HUDEP-2 (cell line): ENCODE measurements at regions not wholly inside any gene's neighbourhood (a gene's known extent, or its start where the extent isn't known, plus 50 kb on each side); places are given as distances from the start of the nearest gene placed in this dataset.

Source experiments
- DNase-seq, 76 experiments: peaks; one replicate each; lab custom pipeline; 2025; ENCODE audit not compliant: unreplicated experiment in 76 of 76; lab: John Stamatoyannopoulos, UW

DNA sequence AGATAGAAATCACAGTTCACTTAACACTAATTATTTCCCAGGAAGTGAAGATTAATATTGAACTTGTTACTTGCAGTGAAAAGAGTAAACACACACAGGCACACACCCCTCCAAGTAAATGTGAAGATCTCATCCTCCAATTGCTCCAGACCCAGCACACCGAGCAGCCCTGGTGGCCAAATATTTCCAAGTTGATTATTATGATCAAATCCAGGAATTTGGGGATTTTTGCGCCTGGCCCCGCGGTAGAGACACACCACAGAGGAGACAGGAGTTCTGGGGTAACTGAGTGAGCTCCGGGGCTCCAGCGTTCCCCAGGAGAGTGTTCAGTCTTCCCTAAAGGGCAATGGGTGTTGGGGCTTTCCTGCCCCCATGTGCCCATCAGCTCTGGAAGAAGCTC is 431.5 kb downstream of the BCL11B start:
- no peak for DNase-seq

DNA sequence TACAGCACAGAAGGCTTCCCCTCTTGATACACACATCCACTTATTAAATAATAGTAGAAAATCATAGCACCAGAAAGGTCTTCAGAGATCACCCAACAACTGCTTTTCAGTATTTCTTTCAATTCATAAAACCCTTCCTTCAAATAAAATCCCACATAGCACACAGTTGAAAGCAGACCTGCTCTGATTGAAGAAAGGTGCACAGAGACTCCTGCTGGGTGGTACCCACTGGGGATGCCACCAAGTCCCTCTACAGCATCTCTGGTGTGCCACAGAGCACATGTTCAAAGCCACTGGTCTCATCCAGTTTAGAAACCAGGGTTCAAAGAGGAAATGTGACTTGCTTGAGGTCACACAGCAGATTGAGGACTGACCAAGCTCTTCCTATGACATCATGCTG is 427.5 kb downstream of the BCL11B start:
- DNase-seq = no peak

DNA sequence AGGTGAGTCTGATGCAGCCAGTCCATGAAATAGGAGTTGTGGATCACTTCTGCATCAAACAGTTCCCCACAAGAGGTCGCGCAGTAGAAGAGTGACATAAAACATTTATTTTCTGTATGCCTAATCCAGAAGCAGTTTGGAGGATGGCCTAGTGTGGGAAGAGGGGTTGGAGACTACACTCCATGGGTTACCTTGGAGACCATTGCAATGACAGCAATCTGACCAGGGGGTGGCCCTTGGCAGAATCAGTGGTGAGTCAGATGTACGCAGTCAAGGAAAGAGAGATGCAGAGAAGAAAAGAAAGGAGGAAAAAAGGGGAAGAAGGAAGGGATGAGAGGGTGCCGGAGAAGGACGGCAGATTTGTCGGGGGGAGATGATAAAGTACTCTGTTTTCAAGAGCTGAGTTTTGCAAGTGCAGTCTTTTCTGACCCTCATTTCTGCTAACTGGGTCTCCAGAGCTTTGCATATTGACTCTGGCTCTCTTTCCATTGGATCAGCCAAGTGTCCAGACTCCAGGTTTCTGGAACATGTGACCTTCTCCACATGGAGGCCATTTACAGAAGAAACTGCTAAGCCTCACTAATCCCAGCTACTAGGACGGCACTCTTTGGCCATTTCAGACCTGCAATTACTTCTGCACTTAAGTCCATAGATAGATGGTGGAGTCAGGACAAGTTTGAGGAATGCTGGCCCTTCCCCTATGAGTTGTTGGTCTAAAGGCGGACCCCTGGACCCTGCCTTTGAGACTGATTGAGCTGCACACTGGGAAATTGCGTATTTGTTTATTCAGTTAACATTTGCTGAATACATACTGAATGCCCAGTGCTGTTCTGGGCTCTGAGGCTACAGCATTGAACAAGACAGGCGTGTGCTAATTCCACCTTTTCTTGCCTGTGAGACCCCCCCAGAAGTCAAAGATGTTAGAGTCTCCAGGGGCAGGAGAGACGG is 424.2 kb downstream of the BCL11B start:
- DNase-seq = no peak

DNA sequence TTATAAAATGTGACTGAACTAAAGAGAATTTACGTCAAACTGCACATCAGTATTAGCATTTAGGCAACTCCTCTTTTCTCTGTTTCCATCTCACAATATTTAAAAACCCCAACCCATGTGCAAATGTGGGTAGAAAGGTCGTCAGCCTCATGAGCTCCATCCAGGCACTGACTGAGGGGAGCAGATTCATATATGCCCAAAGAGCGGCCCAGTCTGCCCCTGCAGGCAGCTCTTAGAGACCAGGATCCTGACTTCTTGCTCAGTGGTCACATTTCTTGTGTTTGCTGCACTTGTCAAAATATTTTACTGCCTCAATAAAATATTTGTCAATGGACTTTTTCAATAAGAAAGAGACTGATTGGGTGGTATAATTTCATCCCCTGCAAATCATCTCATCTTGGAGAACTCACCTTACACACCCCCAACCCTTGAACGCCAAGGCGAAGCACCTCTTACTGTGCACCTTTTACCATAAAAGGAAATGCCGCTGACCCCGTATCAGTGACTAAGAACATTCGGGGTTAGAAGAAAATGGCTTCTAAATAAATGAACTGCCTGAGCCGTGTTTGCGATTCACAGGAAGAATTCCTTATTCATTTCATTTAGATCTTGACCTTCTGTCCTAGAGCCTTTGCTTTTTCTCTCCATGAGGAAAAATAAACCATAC is 418.8 kb downstream of the BCL11B start:
- no peak for DNase-seq

DNA sequence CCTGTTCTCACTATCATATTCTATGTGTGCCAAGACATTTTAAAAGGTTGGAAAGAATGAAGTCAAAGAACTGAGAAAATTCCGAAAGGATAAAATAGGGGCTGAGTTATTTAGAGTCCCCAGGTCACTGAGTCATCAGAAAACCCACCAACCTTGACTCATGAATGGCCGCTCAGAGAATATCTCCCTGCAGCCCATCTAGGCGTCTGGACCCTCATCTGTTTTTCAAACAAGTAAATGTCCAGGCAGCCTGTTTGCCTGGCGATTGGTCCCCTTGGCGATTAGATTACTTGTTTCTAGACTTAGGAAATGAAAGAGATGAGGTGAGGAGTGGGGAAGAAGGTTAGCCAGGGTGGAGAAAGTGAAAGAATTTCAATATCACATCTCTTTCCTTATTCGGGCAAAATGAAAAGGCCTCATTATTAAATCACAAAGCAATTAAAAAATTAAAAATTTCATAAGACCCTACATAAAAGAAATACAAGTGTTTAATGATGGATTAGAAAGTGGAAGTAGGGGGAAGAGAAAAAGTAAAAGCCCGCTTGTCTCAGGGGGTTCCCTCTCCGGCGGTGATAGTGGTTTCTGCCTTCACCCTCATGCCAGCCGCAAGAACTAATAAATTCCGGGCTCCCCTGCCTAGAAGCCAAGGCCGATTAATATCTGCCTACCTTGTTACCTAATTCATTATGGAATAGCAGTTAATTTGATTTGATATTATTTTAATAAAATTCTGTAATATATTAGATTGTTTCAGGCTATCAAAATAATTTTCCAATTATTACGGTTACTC is 415.9 kb downstream of the BCL11B start:
- no peak for DNase-seq

DNA sequence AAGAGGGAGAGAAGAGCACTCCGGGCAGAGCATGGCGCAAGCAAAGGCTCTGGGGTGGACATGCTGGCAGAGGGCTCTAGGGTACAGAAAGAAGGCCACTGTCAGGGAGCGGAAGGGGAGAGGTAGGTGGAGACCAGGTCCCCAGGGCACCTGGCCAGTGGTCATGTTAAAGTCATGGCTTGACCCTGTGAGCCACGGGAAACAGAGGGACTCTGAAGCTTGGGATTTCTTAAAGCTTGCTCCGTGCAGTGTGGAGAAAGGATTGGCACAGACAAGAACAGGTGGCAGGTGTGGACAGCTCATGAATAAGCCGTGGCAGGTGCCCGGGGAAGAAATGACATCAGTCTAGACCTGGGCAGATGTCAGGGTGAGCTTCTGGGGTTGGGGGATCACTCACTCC is 413.8 kb downstream of the BCL11B start:
- DNase-seq = no peak

DNA sequence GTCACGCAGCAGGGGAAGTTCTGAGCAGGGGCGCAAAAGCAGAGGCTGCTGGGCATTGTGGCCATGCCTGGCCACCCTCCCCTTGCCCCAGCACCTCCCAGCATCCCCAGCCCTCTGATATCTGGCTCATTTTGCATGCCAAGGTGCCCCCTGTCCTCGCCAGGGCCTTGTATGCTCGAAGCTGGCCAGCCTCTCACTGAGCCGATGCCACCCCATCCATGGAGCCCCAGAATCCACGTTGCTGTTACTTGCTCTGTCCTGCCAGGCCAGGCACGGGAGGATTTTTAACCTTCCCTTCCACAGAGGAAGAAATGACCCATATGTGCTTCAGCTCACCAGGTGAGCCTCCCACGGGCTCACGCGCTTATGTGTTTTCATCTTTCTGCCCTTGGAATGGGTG is 413.4 kb downstream of the BCL11B start:
- no peak for DNase-seq

DNA sequence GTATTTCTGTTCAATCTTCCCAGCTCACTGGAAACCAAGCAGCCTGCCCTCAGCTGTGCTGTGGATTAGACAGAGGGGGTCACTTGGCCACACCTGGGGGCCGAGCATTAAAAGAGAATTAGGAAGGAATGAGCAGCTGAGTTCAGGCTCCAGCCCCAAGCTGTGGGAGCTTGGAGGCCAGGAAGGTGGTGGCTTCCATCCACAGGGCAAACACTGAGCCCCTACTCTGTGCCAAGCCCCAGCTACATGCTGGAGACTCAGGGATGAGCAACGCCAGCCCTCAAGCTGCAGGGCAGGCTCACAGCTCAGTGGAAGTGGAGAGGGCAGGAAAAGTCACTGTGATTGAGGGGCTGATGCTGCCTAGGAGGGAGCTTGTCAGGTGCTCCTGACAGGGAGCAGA is 412.7 kb downstream of the BCL11B start:
- no peak for DNase-seq

DNA sequence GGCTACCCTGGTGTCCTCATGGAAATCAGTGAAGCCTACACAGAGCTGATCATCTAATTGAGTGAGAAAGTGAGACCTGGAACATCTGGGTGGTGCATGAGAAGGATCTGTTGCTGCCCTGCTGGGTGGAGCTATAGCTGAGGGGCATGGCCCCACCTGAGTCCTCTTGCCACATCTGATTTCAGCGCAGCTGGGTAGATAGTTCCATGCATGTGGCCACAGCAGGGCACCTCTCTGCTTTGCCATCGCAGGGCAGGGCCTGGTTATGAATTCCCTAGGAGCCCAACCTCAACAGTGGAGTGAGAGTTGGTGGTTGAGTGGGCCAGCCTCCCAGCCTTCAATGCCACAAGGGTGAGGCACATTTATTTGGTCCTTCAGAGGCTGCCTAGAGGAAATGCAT is 407.8 kb downstream of the BCL11B start:
- no peak for DNase-seq

DNA sequence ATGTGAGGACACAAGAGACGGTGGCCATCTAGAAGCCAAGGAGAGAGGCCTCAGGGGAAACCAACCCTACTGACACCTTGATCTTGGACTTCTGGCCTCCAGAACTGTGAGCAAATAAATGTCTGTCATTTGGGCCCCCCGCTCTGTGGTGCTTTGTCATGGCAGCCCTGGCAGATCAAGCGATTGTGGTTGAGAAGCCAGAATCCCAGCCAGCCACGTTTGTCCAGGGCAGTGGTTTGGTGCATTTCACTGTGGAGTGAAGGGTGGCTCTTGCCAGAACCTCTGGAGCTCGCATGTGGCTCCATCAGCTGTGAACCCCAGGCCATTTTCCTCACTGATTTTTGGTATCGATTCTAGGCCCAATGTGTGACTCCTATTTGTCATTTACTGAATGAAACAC is 404.9 kb downstream of the BCL11B start:
- no peak for DNase-seq

DNA sequence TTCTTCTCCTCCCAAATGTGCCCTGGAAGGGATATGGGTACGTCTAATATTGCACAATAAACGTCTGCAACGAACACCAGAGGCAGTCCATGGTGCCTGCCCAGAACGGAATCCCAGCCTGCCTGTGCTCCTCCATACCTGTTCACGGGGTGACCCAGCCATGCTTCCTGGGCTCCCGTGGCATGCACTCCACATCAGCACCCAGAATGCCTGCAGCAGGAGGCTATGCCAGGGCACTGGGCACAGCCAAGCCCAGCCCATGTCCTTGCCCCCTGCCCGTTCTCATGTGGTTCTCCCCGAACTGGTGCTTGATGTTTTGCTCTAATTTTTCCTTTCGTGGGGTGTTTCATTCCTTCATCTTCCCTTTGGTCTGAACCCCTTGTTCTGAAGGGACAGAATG is 404.3 kb downstream of the BCL11B start:
- no peak for DNase-seq

DNA sequence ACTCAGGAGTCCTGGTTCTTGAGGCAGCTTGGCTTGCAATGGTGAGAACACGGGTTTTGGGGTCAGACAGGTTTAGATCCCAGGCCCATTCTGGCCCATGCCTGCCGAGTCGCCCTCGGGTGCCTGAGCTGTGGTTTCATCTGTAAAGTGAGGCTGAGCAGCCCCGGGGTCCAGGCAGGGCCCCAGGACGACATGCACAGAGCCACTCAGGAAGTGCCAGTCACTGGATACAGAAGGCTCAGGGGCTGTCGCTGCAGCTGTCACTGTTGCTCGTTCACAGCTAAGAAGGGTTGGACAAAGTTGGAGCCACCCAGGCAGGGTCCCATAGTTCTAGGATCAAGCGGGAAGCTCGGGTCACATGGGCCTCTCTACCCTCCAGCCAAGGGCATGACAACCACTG is 403.1 kb downstream of the BCL11B start:
- DNase-seq = no peak

DNA sequence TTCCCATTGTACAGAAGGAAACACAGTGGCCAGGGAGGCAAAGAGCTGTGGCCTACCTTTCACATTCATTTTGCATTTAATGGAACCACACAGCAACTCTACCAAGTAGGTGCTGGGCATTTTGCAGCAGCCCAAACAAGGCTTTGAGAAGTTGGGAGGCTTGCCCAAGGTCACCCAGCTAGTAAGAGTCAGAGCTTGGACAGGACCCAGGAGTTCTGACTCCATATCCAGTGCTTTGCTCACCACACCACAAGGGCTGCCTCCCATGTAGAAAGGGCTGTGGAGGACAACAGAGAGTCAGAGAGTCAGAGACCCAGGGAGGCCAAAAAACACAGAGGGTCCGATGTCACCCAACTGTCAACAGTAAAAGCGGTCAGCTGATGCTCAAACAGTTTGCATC is 400.2 kb downstream of the BCL11B start:
- DNase-seq = no peak

DNA sequence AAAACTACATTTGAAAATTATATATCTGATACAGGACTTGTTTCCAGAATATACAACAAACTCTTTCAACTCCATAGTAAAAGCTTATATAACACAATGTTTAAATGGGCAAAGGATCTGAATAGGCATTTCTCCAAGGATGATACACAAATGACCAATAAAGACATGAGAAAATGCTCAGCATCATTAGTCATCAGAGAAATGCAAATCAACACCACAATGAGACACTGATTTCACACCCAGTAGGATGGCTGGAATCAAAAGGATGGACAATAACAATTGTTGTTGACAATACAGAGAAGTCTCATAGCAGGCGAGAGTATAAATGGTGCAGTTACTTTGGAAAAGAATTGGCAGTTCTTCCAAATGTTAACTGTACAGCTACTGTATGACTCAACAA is 394.9 kb downstream of the BCL11B start:
- no peak for DNase-seq

DNA sequence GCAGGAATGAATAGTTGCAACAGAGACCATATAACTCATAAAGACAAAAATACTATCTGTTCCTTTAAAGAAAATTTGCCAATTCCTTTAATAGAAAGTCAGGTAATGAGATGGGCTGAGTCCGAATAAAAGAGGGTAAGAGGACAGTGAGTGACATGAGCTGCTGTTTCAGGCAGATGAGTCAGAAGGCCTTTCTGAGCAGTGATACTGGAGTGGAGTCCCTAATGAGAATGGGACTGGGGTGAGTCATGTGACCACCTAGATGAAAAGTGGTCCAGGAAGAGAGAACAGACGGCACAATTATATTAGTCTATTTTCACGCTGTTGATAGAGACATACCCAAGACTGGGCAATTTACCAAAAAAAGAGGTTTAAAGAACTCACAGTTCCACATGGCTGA is 393.7 kb downstream of the BCL11B start:
- DNase-seq = no peak

DNA sequence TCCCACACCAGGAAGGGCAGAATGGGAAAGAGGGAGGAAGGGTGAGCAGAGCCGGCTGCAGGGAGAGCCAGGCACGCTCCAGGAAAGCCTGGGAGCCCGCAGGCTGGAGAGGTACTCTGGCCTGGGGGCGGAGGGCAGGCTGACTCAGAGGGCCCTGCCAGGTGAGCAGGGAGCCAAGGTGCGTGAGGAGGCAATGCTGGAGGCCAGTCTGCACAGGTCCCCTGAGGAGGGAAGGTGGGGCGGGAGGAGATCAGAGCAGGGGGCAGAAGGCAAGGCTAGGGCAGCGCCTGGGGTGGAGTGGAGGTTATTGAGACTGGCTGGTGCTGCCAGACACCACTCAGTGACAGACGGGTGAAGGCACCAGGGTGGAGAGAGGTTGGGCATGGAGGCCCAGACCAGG is 385.0 kb downstream of the BCL11B start:
- no peak for DNase-seq

DNA sequence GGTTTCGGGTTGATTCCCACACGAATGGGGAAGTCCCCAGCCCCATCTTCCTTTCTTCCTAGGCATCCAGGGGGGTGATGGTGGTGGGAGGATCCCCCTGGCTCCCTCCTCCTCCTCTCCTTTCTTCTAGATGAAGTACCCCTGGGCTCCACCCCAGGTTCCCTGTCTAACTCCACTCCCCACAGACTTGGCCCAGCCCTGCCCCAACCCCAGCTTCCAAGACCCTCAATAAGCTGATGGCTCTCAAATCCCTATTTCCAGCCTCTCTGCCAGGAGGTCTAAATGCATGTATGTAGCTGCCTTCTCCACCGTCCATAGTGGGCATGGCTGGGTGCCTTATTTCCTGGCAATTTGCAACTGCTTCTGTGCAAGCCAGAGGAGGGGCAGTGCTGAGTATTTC is 383.7 kb downstream of the BCL11B start:
- no peak for DNase-seq

DNA sequence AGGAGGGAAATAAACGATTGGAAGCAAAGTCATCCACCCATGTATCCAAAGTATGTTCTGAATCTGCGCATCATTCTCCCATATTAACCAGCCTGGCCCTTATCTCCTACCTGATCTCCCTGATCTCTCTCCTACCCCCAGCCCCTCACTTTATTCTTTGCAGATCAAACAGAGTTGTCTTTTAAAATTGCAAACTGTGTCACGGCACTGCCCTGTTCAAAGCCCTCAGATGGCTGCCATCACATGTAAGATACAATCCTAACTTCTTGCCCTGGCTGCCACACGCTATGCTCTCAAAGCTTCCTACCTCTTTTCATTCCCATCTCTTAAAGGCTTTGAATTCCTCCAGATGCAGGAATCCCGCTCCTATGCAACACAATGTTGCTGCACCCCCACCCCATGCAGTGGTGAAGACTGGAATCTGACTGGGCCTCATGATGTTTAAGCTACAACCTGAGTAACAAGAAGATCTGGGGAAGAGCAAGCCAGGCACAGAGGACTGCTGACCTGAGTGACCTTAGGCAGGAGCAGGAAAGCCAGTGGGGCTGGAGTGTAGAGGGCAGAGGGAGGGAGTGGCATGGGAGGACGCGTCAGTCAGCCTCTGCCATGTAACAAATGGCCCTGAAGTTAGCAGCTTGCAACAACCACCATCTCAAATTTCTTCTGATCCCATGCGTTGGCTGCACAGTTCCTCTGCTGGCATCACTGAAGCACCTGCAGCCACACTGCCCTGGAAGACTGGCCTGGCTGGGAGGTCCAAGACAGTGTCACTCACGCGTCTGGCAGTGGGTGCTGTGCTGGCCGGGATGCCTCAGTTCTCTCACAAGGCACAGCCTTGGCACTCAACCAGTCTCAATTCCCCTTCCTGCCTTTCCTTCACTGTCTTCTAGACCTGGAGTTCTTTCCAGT is 382.8 kb downstream of the BCL11B start:
- no peak for DNase-seq

DNA sequence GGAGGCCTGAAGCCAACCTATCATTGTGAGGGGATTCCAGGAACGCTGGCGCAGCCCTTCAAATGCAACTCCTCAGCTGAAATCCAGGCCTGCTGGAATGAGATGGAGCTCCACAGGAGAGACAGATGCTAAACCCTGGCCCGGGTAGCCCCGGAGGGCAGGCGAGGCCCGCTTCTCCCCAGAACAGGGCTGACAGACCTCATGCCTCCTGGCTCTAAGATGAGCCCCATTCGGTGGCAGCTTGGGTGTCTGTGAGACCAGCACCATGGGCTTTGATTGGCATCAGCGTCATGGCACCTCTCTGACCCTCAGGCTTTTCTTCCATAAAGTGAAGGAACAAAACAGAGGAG is 382.2 kb downstream of the BCL11B start:
- no peak for DNase-seq

DNA sequence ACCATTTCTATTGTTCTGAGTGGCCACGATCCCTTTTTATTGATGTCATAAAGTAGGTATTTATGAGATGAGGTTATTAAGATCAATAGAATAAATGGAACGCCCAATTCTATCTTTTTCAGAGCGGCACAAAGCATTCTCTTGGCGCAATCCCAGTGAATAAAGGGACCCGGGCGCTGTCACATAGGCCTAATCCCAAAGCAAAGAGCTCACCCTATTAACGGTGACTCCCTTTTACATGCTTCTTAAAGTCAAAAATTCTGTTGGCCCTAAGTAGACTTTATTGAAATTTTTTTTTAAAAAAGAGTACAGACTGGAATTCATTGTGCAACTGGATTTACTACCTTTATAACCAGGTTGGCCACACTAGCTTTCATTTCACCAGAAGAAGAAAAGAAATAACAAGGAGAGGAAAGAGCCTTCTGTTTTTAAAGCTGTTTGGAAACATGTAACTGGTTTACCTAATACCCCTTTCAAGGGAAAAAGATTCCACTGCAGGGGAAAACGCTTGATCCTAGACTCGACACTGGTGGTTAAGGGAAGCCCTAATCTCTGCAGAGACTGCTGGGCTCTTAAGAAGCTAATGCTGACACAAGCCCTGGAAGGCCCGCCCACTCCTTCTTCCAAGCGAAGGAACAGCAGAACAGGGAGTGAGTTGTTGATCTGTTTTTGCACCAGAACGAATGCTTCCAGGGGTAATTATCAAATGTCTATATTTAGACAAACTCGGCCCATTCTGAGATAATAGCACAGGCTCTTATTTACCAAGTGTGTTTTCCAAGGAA is 381.2 kb downstream of the BCL11B start:
- no peak for DNase-seq
